Prostate gland (tissue), 2 donors: ENCODE measurements at regions not wholly inside any gene's neighbourhood (a gene's known extent, or its start where the extent isn't known, plus 50 kb on each side); places are given as distances from the start of the nearest gene placed in this dataset.

Experiments
- CTCF ChIP-seq, 4 experiments: fragments of 200-600 bp in 2 of 4; fragments of 450-650 bp in 2 of 4; sonication (generic) in 2 of 4; IDR thresholded peaks; 1 replicate in 3 of 4; 2 replicates in 1 of 4; pipeline ENCODE4 v1.5.1; 2016 to 2019; ENCODE audit warnings: antibody characterized with exemption in 4 of 4, mild to moderate bottlenecking in 2 of 4, moderate library complexity in 2 of 4
- POLR2A ChIP-seq: fragments of 450-650 bp; IDR thresholded peaks from one replicate; pipeline ENCODE4 v1.6.1; 2016; ENCODE audit warnings: antibody characterized with exemption, mild to moderate bottlenecking
- POLR2AphosphoS5 ChIP-seq: sonication (generic); formaldehyde crosslinking; IDR thresholded peaks from one replicate; pipeline ENCODE4 v1.6.1; 2017; ENCODE audit warnings: antibody characterized with exemption

- TF ChIP-seq CTCF (IDR thresholded peaks at IDR 0.05) (no peak), POLR2A (no peak), POLR2AphosphoS5 (no peak)
Observed at GRCh38 chr20:24776755-24777271, 172.3 kb upstream of the CST7 start.
